ENCODE measurements at regions not wholly inside any gene's neighbourhood (a gene's known extent, or its start where the extent isn't known, plus 50 kb on each side); places are given as distances from the start of the nearest gene placed in this dataset.

DNA sequence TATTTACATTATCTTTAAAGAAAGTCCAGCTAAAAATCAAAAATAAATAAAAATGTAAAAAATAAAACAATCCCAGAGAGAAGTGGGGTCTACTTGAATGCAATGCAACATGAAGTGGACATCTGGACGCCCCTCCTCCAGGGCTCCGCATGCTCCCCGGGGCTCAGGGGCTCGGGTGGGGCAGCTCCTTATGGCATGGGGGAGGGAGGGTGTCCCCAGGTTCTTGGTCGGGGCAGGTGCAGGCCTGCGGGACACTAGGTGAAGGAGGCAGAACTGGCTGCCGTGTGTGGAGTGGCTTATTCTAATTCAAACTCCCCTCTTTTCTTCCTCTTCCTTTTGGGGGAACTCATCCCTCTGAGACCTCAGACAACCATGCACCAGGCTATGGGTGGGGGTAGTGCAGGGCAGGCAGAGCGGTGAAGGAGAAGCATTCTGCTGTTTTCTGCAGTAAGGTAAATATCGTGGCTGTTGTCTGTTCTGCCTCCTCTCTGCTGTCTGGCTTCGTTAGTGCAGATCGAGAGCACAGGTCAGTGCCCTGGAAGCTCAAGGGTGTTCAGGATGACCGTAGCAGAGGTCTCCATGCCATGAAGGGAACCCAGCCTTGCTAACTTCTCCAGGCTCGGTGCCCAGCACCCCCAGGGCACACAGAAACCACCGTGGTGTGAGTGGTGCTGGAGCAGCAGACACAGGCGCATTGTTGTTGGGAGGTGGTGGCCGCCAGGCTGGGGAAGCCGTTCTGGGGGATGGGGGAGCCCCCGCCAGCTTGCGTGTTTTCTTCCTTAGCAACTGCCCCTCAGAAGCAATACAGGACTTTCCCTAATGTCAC lies 82.6 kb downstream of the TTLL2 start:
- Histone ChIP-seq H3K9me3 (no peaks in the 10 kb centered on the region), H3K4me1 (no peaks in the 10 kb centered on the region), H3K9ac (no peak overlapping the region), H3K27me3 (no peaks in the 10 kb centered on the region), H4K20me1 (no peaks in the 10 kb centered on the region), H3K4me3 (no peak overlapping the region), H3K27ac (no peak overlapping the region), H3K4me2 (no peak overlapping the region), H3K36me3 (no peaks in the 10 kb centered on the region)
- no peak for TF ChIP-seq Cebpa-rat (IDR thresholded peaks at IDR 0.05)

DNA sequence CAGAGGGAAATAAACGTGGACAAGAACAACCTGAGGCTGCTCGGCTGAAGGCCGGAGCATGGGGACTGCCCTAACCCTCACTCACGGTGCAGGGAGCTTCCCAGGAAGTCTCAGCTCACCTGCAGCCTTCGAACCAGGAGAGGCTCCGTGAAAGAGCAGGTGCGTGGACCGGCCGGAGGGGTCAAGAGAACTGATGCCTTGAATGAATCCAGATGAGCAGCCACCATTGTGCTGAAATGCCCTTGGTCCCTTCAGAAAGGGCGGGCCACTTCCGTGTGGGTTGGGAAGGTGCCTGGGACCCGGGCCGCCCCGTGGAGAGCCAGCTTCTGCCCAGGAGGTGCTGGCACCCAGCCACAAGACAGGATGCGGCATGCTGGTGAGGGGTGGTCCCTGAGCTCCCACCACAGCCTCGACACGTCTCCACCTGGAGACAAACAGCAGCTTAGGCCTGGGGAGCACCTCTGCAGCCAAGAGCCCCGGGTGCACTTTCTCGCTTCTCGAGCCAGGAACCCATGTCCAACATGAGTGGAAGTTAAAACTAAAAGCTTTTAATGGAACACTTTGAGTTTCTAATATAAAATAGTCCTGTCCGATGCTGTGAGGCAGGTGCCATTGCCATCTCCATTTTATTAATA lies 83.5 kb downstream of the TTLL2 start:
- H3K27me3 ChIP-seq: no peaks in the 10 kb centered on the region
- no peak overlapping the region for H3K4me3 ChIP-seq
- H3K27ac ChIP-seq: no peak overlapping the region
- no peaks in the 10 kb centered on the region for H3K36me3 ChIP-seq
- H3K9ac ChIP-seq: no peak overlapping the region
- H3K4me2 ChIP-seq: no peak overlapping the region
- no peaks in the 10 kb centered on the region for H3K4me1 ChIP-seq
- H3K9me3 ChIP-seq: no peaks in the 10 kb centered on the region
- no peak for TF ChIP-seq Cebpa-rat (IDR thresholded peaks at IDR 0.05)
- no peaks in the 10 kb centered on the region for H4K20me1 ChIP-seq

DNA sequence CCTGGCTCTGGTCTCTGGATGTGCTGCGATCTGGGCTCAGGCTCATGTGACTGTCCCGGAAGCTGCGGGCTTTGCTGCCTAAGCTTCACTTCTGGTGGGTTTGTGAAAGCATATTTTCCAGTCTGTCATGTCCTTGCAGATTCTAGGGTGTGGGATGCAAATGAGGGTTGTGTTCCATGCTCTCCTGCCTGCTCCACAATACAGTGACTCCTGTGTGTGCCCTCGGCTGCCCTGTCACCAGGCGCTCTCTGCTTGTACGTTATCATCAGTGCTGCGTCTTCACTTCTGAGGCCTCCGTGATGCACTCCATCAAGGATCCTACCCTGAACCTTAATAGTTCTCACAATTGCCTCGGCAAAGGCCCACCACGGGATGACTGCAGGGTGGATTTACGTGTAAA lies 84.2 kb downstream of the TTLL2 start:
- TF ChIP-seq Cebpa-rat (IDR thresholded peaks at IDR 0.05): no peak
- no peaks in the 10 kb centered on the region for H3K27me3 ChIP-seq

DNA sequence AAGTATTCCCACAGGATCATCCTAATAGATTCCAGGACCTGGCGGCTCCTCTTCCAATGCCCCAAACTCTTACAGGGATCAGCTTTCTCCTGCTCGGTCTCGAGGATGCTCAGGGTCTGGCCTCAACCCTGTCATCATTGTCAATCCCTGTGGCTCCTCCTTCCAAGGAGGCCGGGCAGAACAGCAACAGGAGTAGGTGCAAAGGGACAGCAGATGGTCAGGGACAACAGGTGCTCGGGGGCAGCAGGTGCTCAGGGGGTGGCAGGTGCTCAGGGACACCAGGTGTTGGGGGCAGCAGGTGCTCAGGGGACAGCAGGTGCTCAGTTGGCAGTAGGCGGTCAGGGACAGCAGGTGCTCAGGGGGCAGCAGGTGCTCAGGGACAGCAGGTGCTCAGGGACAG lies 84.8 kb downstream of the TTLL2 start:
- Histone ChIP-seq H3K27me3 (no peaks in the 10 kb centered on the region), H3K4me2 (no peak overlapping the region), H3K9me3 (no peaks in the 10 kb centered on the region), H3K4me1 (no peaks in the 10 kb centered on the region), H3K9ac (no peak overlapping the region), H4K20me1 (no peaks in the 10 kb centered on the region), H3K27ac (no peak overlapping the region), H3K36me3 (no peaks in the 10 kb centered on the region), H3K4me3 (no peak overlapping the region)
- TF ChIP-seq Cebpa-rat (IDR thresholded peaks at IDR 0.05): no peak

More for the DNA sequence above, 84.2 kb downstream of the TTLL2 start:
- Histone ChIP-seq H3K36me3 (no peaks in the 10 kb centered on the region), H4K20me1 (no peaks in the 10 kb centered on the region), H3K9ac (no peak overlapping the region), H3K27ac (no peak overlapping the region), H3K9me3 (no peaks in the 10 kb centered on the region), H3K4me2 (no peak overlapping the region), H3K4me1 (no peaks in the 10 kb centered on the region), H3K4me3 (no peak overlapping the region)

DNA sequence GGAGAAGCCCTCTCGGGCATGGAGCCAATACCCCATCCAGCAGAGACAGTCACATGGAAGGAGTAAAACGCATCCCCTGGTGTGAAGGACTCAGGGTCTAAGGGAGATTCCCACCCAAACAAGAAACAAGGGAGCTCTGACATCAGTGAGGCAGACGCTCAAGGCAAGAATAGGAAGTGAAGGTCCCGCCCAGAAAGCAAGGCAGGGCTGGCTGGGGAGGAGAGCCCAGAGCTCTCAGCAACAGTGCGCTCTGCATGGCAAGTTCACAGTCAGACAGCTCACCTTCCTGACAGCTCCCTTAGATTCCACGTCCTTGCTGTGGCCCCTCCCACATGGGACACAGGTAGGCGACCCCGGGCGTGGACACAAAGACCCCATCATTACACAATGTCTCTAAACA lies 85.6 kb downstream of the TTLL2 start:
- TF ChIP-seq Cebpa-rat (IDR thresholded peaks at IDR 0.05): no peak
- Histone ChIP-seq H3K4me2 (no peak overlapping the region), H3K36me3 (no peaks in the 10 kb centered on the region), H3K27ac (no peak overlapping the region), H3K4me3 (no peak overlapping the region), H3K9ac (no peak overlapping the region), H3K4me1 (no peaks in the 10 kb centered on the region), H3K27me3 (no peaks in the 10 kb centered on the region), H4K20me1 (no peaks in the 10 kb centered on the region), H3K9me3 (no peaks in the 10 kb centered on the region)

DNA sequence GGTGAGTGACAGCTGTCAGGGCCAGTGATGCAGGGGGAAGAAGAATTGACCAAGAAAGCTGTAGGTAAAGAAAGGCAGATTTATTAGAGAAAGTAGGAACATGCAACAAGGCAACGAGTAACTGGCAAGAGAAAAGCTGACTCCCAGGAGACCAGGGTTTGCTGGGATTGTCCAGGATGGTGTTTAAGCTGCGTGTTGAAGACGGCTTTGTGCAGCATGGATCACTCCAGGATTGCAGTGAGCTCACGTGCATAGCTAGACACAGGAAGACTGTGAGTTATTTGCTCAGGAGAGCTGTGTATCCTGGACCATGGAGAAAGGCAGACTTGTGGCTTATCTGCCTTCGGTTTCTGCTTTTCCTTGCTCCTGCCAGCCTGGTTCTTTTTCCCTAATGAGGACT lies 87.6 kb downstream of the TTLL2 start:
- no peaks in the 10 kb centered on the region for H3K27me3 ChIP-seq
- no peak overlapping the region for H3K4me3 ChIP-seq
- H3K9ac ChIP-seq: no peak overlapping the region
- H3K4me1 ChIP-seq: no peaks in the 10 kb centered on the region
- H4K20me1 ChIP-seq: no peaks in the 10 kb centered on the region
- H3K27ac ChIP-seq: no peak overlapping the region
- TF ChIP-seq Cebpa-rat (IDR thresholded peaks at IDR 0.05): no peak
- H3K9me3 ChIP-seq: no peaks in the 10 kb centered on the region
- no peaks in the 10 kb centered on the region for H3K36me3 ChIP-seq
- no peak overlapping the region for H3K4me2 ChIP-seq

DNA sequence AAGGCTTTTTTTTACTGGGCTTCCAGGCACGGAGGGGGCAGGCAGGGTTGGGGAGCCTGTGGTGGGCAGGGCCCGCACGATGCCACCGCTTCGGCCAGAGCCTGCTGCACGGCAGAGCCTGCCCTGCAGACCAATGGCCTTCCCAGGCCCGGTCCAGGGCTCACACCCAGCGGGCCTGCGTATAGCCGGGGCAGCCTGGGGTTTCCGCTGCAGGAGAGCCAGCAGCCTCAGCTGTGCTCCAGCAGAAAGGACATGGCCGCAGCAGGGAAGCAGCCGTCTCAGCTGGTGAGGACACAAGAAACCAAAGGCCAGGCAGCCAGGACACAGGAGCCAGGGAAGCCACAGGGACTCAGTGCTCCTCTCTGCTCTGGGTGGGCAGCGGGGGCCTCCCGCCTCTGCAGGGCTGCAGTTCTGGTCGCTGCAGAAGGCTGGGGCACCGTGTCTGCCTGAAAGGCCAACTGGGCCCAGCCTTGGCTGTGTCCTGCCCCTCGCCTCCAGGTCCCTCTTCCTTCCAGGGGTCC lies 90.6 kb downstream of the TTLL2 start:
- TF ChIP-seq Cebpa-rat (IDR thresholded peaks at IDR 0.05): no peak
- Histone ChIP-seq H3K9ac (no peak overlapping the region), H3K4me2 (no peak overlapping the region)

DNA sequence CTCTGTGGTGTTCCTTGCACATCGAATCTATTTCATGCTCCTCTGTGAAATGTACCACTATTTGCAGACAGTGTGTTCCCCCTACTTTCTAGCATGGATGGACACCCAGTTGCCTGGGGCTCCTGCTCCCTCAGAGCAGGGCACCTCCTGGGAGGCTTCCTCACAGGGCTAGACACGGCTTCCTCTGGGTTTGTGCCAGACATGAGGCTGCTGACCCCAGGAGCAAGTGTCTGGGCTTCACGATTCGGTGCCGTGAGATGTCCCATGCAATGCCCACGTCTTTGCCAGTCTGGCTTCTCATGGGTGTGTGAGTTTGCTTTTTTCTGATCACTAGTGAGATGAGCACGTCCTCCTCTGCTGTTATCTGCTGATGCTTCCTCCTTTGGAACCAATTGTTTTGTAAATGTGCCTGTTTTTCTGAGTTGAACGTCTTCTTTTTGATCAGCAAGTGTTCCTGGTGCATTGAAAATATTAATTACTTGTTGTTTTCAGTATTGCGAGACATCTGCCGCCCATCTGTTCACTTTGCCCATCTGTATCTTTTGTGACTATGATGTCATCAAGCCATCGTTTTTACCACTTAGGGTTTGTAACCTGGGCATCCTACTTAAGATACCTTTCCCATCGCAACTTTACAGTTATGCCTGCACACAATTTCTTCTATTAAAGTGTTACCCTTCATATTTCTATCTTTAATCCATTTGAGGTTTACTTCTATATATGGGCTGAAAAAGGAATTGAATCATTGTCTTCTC lies 92.0 kb downstream of the TTLL2 start:
- H3K27me3 ChIP-seq: no peaks in the 10 kb centered on the region
- H3K27ac ChIP-seq: no peak overlapping the region
- no peak overlapping the region for H3K4me3 ChIP-seq
- no peaks in the 10 kb centered on the region for H3K4me1 ChIP-seq
- TF ChIP-seq Cebpa-rat (IDR thresholded peaks at IDR 0.05): no peak
- no peak overlapping the region for H3K4me2 ChIP-seq
- no peak overlapping the region for H3K9ac ChIP-seq
- no peaks in the 10 kb centered on the region for H3K36me3 ChIP-seq
- no peaks in the 10 kb centered on the region for H4K20me1 ChIP-seq
- peaks cover 5% of the 10 kb centered on the region; the same call in 1 of the 2 replicates for H3K9me3 ChIP-seq

More for the DNA sequence above, 90.6 kb downstream of the TTLL2 start:
- Histone ChIP-seq H3K36me3 (no peaks in the 10 kb centered on the region), H4K20me1 (no peaks in the 10 kb centered on the region), H3K27me3 (no peaks in the 10 kb centered on the region), H3K4me1 (no peaks in the 10 kb centered on the region), H3K9me3 (no peaks in the 10 kb centered on the region), H3K27ac (no peak overlapping the region), H3K4me3 (no peak overlapping the region)

DNA sequence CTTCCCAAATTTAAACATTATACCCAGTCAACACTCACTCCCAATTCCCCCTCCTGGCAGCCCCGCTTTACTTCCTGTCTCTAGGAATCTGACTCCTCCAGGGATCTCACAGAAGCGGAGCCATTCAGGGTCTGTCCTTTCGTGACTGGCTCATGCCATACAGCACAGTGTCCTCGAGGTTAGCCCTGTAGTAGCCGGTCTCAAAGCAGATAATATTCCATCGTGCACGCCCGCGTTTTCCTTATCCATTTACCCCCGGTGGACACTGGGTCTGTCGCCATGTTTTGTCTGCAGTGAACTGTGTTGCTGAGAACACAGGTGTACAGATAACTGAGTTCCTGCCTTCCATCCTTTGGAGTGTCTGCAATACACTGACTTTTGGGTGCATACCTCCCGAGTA lies 95.3 kb downstream of the TTLL2 start:
- Histone ChIP-seq H4K20me1 (no peaks in the 10 kb centered on the region), H3K9ac (no peak overlapping the region), H3K4me3 (no peak overlapping the region), H3K27ac (no peak overlapping the region), H3K36me3 (no peaks in the 10 kb centered on the region), H3K4me2 (no peak overlapping the region), H3K27me3 (no peaks in the 10 kb centered on the region), H3K4me1 (no peaks in the 10 kb centered on the region), H3K9me3 (peaks cover 9% of the 10 kb centered on the region; the same call in 1 of the 2 replicates)
- no peak for TF ChIP-seq Cebpa-rat (IDR thresholded peaks at IDR 0.05)

Data from BLaER1 (cell line).